NCI-H1105 treated with DMSO at 0.1 percent for 48 hours (cell line): ENCODE measurements at regions not wholly inside any gene's neighbourhood (a gene's known extent, or its start where the extent isn't known, plus 50 kb on each side); places are given as distances from the start of the nearest gene placed in this dataset.
"Not testable (repeated sequence)": the region's sequence is repeated elsewhere in the genome, so short reads cannot be mapped to it uniquely, and the experiment has no call there.

Experiments
- DNase-seq: peaks from one replicate; lab custom pipeline; 2025; lab: John Stamatoyannopoulos, UW

DNA sequence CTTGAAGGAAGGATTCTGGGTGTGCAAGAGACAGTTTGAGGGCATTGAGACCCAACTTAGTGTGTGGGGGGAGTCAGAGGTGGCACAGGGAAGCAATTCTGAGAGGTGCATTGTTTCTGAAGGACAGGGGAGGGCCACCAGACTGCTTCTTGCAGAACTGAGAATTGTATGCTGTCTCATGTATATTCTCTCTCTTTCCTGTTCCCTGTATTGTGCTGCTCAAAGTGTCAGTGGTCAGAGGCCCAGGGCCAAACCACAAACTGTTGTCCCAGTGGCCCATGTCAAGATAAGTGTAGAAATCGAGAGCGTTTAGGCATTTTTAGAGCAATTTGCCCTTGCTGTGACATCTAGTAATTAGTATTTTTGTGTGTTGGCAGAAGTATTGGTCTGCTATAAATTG lies 567.1 kb downstream of the EDEM1 start:
- no peak for DNase-seq

DNA sequence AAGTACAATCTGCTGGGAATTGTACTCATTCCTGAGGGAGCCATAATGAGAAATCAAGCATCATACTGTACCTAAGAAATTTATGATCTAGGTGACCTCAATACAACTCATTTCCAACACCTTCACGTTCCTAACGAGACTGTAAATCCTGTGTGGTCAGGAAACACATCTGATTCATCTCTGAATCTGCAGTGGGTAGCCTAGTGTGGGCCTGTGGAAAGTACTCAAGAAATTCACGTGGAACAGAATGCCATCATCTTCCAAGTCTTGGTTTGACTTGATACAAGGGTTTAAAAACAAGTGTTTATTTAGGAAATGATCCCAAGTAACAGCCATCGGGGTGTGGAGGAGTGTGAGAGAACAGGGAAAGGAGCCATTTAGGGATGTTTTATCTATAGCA lies 568.9 kb downstream of the EDEM1 start:
- no peak for DNase-seq

DNA sequence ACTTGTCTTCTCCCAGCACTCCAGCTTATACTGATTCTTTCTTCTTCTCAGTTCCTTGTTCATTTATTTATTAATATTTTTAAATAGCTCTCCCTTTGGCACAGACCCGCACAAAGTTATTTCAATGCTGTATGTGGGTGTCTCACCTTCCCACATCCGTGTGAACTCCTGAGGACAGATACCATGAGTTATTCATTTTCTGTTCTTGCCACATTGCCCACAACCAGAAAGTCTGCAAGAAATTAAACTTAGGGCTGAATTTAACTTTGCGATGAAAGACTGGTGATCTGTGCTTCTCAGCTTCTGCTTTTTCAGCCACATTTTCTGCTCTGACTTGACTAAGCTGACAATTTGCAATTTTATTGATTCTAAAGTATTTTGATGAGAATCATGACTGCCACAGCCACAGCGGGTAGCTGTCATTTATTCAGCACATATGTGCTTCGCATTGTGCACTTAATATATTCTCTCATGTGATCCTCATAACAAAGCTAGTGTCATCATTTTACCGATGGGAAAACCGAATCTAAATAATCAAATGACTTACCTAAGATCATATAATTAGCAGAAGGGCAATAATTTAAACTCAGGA lies 569.8 kb downstream of the EDEM1 start:
- DNase-seq: no peak

DNA sequence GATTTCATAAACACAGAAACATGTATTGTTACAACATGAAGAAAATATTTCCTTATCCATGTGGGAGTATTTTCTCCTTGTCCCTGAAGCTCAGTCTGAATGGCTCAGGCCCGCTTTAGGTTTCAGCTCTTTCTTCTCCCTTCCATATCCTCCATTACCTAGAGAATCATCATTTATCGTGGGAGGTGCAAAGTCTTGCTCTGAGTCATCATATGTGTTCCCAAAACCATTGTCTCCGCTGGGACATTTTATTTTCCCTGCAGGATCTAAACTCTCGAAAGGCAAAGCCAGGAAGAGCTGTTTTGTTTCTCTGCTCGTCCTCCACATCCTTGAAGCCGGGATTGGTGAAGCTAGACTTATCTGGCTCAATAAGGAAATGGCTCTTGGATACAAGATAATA lies 571.2 kb downstream of the EDEM1 start:
- no peak for DNase-seq

DNA sequence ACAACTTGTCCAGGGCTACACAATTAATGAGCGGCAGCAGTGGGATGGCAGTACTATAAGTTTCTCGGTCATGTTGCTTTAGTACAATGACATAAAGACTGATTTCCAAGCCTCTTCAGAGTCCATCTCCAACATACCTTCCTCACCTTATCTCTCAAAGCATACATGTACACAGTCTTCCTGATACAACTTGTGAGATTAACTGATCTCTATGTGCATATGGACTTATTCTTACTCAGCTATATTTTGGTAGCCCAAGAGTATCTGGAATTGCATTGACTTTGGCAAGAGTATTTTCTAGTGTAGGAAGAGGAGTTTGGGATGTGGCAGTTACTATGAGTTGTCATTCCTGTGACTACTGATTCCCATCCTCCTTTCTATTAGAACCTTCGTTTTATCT lies 575.0 kb downstream of the EDEM1 start:
- no peak for DNase-seq

DNA sequence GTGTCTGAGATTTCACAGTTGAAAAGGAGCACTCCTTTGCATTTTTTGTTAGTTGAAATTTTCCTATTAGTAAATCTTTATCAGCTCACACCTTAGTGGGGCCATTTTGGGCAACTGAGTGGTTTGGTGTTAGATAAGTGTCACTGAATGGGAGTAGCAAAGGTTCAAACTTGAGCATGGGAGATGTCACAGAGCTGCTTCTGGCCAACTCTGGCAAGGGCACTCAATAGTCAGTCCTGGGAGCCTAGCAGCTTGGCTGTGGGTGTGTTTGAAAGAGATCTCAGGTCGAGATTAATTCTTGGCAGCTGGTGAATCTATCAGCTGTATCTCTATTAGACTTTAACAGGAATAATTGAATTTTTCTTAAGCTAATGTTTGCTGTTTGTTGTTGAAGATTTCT lies 579.3 kb downstream of the EDEM1 start:
- DNase-seq: no peak

DNA sequence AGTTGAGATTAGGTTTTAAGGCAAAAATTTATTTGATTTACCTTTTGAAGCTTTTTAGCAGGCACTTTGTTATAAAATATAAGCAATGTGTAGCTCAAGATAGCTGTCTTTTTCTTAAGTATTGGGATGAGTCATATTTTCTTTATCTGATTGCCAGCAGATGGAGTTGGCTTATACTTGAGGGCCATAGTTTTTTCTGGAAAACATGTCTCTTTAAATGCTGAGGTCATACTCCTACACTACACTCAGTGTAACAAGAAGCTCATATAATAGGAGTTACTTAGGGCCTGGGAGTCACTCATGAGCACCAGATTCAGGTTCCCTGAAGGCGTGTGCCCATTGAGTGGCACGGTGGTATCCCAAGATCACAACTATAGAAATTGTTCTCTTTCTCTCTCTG lies 579.8 kb downstream of the EDEM1 start:
- no peak for DNase-seq

DNA sequence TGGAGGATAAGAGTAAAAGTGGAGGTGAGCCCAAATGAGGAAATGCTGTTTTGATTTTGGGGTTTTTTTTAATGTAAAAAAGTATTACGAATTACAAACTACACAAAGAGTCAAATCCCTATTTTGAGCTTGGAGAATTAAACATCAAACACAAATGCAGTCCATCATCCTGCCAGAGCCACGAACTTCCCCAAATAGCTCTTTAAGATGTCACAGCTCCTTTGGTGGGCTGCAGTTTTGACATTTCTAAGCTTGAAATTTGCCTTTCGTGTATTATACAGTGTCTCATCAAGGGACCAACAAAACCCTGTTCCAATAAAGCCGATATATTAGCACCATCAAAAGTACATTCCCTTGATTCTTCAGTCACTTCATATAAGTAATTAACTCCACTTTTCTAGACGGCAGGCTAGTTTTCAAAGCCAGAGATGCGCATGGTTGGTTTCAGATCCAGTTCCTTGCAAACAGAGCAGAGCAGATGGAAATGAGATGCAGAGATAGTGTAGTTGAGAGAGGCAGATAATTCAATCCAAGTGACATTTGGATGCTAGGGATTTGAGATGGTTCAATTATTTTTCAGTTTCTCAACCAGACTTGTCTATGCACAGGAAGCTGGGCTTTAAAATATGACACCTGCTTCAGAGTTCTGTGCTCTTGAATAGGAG lies 580.9 kb downstream of the EDEM1 start:
- no peak for DNase-seq

DNA sequence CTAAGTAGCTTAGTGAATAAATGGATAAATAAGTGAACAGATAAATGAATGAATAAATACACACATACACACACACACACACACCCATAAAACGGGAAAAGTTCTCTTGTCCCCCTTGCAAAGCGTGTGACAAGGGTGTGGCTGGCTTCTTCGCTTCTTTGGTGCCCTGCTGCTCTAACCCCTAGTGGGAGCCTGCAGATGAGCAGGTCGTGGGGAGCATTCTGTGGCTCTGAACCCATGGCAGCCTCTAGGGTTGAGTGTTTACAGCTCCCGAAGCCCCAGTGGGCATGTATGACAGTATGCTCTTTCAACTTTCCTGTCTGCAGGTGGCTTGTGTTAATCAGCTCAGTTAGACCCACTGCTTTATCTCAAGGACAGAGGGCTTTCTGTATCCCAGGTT lies 582.3 kb downstream of the EDEM1 start:
- DNase-seq: no peak

DNA sequence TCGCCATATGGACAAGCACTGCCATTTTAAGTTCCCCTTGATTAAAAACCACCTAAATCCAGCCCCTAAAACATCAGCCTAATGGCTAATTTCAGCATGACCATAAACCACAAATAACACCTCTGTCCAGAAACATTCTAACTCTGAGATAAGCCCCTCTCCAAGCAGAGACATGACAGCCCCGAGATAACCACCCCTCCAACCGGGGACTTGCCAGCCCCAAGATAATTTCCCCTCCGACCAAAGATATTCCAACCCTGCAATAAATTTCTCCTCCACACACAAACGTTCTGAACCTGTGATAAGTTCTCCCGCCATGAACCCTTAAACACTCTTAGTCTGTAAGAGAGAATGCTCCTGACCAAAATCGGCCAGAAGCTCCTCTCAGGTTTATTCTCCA lies 586.8 kb downstream of the EDEM1 start:
- no peak for DNase-seq

DNA sequence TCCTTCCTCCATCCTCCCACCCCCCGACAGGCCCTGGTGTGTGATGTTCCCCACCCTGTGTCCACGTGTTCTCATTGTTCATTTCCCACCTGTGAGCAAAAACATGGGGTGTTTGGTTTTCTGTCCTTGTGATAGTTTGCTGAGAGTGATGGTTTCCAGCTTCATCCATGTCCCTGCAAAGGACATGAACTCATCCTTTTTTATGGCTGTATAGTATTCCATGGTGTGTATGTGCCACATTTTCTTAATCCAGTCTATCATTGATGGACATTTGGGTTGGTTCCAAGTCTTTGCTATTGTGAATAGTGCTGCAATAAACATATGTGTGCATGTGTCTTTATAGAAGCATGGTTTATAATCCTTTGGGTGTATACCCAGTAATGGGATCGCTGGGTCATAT lies 587.6 kb downstream of the EDEM1 start:
- DNase-seq: not testable (repeated sequence)

DNA sequence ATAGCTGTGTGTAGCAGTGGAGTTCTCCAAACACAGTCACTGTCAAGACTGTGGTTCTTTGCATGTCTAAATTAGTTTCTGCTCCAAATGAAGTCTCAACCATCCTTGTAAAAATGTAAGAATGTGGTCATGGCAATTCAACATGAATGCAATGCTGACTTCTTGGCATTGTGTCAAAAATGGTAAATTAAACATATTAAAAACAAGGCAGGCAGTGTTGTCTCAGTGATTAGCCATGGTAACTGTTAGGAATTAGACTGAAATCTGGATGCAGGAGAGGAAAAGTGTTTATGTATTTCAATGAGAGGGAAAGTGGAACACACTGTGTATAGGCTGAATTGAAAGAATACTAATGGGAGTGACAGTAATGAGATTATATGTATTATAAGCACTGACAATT lies 597.2 kb downstream of the EDEM1 start:
- DNase-seq: peak; percentile 74

DNA sequence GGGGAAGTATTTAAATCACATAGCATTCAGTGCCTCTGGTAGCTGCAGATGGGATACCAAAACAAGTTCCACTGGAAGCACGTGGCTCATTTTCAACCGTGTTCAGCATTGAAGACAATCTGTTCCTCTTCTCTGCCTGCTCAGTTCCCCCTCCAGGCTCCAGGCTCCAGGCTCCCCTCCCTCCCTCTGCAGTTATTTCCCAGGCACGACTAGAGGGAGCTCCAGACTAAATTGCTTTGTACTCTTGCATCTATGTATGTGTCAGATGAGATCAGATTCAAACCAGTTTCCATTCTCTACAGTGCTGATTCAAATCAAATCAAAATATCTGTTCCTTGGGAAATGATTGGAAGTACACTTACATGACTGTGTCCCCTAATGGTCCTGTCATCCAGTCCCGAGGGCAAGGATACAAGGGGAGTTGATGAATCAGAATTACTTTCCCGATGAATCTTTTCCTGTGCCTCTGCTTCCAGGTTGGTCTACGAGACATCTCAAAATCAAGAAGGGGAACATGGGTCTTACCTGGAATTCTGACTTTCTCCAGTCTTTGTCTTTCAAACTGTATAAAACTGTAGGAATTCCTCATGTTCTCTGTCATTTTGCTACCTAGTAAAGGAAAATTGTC lies 600.5 kb downstream of the EDEM1 start:
- DNase-seq: no peak

DNA sequence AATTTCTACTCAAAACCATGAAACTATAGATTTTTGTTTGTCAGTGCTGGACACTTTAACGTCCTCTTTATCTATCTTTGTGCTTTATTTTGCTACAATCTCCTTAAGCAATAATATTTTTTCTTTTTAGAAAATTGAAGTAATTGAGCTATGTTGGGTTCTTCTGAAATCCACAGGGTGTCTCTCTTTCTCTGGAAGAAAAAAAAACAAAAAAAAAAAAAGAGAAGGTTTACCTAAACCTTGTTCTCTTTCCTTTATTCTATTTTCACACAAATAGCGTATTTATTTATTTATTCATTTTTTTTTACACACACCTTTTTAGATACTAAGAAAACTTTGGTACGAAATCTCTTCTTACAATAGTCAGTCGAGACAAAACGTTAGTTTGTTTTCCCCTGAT lies 601.0 kb downstream of the EDEM1 start:
- no peak for DNase-seq

DNA sequence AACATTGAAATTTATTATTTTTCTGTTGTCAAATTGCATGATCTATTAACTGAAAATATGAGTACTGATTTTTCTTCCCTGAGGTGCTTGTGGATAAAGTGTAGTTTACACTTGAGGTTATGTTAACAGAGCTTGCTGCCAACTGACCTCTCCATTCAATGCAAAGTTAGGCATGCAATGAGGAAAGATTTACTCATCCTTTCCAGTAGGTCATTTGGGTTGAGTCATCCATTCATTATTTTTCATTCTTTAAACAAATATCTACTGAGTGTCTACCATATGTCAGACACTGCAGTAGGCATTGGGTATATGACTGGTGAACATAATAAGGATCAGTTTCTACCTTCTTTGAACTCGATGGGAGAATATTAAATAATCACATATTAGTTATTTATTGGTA lies 604.1 kb downstream of the EDEM1 start:
- DNase-seq: no peak

DNA sequence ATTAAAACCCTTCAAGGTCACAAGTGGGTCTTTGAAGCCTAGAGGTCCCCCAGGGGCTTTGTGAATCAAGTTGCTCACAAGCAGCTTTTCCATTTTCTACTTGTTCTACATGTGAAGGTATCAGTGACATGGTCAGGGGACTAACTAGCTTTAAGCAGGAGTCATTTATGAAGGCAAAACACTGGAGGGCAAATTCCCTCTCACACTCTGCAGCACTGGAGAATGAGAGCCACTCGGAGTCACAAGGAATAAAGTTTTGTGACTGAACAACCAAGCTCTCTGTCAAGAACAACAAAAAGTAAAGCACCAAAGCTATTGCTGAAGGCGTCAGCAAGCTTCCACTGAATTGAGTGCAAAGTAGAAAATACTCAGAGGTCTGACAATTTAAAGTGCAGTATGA lies 609.0 kb downstream of the EDEM1 start:
- no peak for DNase-seq

DNA sequence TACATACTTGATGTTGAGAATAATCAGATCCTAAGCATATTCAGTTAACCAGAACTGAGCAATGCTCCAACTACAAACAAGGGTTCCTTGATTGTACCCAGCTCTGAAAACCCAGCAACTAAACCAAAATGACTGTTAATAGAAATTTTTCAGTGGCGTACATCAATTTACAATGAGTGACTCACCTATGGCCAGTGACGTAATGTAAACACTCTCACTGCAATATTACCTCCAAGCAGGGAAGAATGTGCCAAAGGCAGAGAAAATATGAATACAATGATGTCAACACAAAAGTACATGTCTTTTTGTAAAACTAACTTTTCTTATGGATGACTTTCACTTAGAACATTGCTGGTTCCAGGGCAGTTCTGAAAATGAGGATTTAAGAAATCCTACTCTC lies 611.3 kb downstream of the EDEM1 start:
- DNase-seq: no peak

DNA sequence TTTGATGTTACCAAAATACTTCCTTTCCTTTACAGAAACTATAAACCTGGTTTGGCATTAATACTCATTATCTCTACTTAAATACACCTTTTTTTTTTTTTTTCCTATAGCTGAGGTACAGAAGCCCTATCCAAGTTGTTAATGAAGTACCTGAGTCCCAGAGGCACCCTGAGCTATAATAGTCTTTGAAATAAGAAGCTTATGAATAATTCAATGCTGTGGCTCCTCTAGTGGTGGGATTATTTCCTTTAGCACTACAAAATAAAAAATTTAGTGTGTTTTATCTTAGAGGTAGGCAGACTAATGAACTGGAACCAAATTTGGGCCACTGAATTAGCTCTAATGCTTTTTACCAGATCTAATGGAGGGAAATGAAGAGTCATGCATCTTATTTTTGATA lies 611.9 kb downstream of the EDEM1 start:
- no peak for DNase-seq

DNA sequence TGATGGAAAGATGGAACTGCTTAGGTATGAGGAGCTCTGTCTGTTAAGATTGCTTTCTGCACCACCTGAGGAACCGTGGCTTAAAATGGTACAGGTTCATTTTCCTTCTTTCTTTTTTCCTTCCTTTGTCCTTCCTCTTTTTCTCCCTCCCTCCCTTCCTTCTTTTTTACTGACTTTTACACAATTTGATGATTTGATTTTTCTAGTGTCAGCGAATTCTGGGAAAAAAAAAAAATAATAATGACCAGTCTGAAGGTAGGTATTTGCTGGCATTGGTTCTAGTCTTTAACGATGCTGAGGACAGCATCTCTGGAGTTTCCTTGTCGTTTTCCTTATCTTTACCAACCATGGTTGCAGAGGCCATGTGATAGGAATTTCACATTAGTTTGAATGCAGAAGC lies 613.5 kb downstream of the EDEM1 start:
- no peak for DNase-seq

DNA sequence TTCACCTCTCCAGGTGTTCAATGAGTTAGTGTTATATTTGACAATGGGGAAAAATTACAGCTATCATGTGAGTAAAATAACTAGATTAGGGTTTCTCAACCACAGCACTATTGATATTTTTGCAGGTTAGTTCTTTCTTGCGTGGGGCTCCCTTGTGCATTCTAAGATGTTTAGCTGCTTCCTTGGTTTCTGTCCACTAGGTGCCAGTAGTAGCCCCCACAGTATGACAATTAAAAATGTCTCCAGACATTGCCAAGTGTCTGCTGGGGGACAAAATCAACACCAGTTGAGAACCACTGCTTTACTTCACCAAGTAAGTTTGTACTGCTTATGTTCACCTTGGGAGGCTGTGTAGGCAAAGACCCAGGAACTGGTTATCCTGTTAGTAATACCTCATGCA lies 618.7 kb downstream of the EDEM1 start:
- DNase-seq: peak; percentile 1

DNA sequence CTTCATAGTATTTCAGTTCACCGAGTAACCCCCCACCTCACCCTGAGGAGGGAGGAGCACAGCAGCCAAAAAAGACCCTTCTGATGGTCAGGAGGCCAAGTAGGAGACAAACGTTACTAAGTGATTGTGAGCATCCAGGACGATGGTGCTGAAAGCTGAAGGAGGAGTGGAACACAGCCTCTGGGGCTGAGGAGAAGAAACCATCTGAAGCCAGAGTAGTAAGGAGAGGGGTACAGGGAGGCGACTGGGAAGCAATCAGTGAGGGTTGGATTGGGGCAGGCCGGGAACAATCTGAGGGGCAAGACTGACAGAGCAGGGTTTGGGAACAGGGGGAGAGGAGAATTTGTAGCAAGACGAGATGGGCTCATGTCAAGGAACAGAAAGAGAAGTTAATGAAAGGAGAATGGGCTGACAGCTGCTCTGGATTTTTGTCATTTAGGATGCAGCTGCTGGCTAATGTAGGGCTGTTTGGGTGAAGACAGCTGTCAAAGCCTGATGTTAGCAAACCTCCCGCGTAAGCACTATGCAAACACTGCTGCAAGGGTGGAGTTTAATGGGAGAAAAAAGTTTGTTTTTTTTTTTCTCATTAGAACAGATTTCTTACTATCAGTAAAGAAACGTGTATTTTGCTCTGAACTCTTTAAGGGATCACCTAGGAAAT lies 622.2 kb downstream of the EDEM1 start:
- DNase-seq: peak; percentile 2

DNA sequence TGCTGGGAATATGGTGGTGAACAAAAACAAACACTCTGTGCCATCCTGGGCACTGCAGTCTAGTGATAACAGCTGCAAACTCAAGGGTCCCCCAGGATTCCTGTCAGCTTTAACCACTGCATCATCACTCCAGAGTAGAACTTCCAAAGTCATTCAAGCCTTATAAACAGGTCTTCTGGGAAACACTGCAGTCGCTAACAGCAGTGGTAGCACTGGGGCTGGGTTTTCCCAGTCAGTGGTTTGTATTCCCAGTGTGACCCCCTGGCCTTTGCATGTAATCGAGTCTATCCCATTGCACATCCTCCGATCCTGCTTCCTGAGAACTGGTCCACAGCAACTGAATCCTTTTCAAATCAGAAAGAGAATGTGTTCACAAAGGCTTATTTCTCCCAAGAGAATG lies 623.5 kb downstream of the EDEM1 start:
- no peak for DNase-seq

DNA sequence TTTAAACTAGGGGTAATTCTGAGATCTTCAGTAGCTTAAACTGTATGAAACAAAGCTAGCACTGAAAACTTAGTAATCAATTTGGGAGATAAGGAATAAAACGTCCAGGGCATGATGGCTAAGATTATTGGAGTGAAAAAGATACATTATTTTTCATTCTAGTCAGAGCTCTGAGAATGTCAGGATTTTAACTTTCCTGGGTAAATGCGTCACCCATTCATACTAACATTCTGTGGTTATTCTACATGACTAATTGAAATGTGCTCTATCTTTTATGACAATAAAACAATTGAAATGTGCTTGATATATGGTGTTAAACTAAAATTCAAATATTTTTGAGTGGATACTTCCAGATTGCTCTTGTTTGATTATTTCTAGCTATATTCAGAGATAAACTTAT lies 626.0 kb downstream of the EDEM1 start:
- no peak for DNase-seq
